Calu3 (cell line): ENCODE measurements at regions not wholly inside any gene's neighbourhood (a gene's known extent, or its start where the extent isn't known, plus 50 kb on each side); places are given as distances from the start of the nearest gene placed in this dataset.

Source experiments
- BruUV-seq: library from RNA; stranded (reverse); fragments of 400-500 nt; replicated peaks from 2 replicates; lab custom pipeline; 2021; lab: Mats Ljungman, UMichigan
- CTCF ChIA-PET: fragments of 300-600 bp; sonication (Branson Sonifier 250); formaldehyde crosslinking; loops from one replicate; lab custom pipeline; 2022; ENCODE audit warnings: antibody characterized with exemption; lab: Charles Lee
- DNase-seq: peaks from one replicate; pipeline ENCODE4 v3.0.0; 2022
- H3K27ac Mint-ChIP-seq: one replicate; pipeline ENCODE4 v1.8.0; 2022; ENCODE audit warnings: mixed read lengths; ENCODE audit not compliant: unreplicated experiment
- H3K27me3 Mint-ChIP-seq: one replicate; pipeline ENCODE4 v1.8.0; 2022; ENCODE audit warnings: mixed read lengths; ENCODE audit not compliant: unreplicated experiment
- H3K36me3 Mint-ChIP-seq: one replicate; pipeline ENCODE4 v1.8.0; 2022; ENCODE audit warnings: mild to moderate bottlenecking, moderate library complexity, mixed read lengths; ENCODE audit not compliant: insufficient read depth, unreplicated experiment
- H3K4me1 Mint-ChIP-seq: one replicate; pipeline ENCODE4 v1.8.0; 2022; ENCODE audit warnings: mild to moderate bottlenecking, low read depth, mixed read lengths; ENCODE audit not compliant: unreplicated experiment
- H3K4me3 Mint-ChIP-seq: one replicate; pipeline ENCODE4 v1.8.0; 2022; ENCODE audit warnings: mild to moderate bottlenecking, low read depth, moderate library complexity, mixed read lengths; ENCODE audit not compliant: unreplicated experiment
- H3K9me3 Mint-ChIP-seq: one replicate; pipeline ENCODE4 v1.8.0; 2022; ENCODE audit warnings: low read depth, mixed read lengths; ENCODE audit not compliant: unreplicated experiment
- CTCF ChIP-seq: fragments of 200-600 bp; IDR thresholded peaks from one replicate; pipeline ENCODE4 v1.8.0; 2022; ENCODE audit warnings: antibody characterized with exemption; ENCODE audit not compliant: unreplicated experiment
- intact Hi-C: fragments of 100-400 bp; cut with micrococcal nuclease; formaldehyde crosslinking; loops from one replicate; pipeline ENCODE4 v1.10.0; 2022; ENCODE audit not compliant: unreplicated experiment

GRCh38 chr18:3397786-3398185 is 52.2 kb upstream of the TGIF1 start:
- intact Hi-C loops = no loop called here
- CTCF ChIA-PET = interaction anchor here (0.5 to 1.0 kb wide), 5 partner anchors 11 to 46 kb away, joined by 3 to 8 read pairs (median 4); no protein-coding TSS in a partner anchor
- no peaks in the 10 kb centered on the region for H3K27me3 Mint-ChIP-seq
- H3K4me3 Mint-ChIP-seq = no peak overlapping the region
- peak overlapping the region; percentile 79 for H3K27ac Mint-ChIP-seq
- peaks cover 3% of the 10 kb centered on the region for H3K9me3 Mint-ChIP-seq
- peaks cover 22% of the 10 kb centered on the region for H3K4me1 Mint-ChIP-seq
- peaks cover 7% of the 10 kb centered on the region for H3K36me3 Mint-ChIP-seq
- TF ChIP-seq CTCF = no peak
- no peak for DNase-seq
- no TSS peak for BruUV-seq
